NCI-H2029 (cell line): ENCODE measurements at regions not wholly inside any gene's neighbourhood (a gene's known extent, or its start where the extent isn't known, plus 50 kb on each side); places are given as distances from the start of the nearest gene placed in this dataset.

Experiments used
- DNase-seq: peaks from one replicate; lab custom pipeline; 2025; lab: John Stamatoyannopoulos, UW

DNA sequence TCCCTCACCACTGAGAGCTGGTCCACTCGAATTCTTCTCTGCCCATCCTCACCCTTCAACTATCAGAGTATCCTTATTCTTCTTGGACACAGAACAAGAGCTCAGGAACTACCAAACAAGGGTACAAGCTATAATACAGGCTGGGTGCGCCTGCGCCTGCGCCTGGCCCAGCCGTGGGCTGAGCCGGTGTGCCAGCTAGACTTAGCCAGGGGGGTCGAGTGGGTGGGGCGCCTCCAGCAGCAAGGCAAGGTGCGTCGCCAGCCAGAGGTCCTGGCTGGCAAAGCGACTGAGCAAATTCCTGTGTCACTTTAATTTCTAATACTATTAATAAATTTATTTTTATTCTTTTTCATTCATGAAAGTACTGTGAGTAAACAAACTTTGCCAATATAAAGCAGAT lies 1072.6 kb upstream of the PIK3C3 start:
- DNase-seq = no peak

DNA sequence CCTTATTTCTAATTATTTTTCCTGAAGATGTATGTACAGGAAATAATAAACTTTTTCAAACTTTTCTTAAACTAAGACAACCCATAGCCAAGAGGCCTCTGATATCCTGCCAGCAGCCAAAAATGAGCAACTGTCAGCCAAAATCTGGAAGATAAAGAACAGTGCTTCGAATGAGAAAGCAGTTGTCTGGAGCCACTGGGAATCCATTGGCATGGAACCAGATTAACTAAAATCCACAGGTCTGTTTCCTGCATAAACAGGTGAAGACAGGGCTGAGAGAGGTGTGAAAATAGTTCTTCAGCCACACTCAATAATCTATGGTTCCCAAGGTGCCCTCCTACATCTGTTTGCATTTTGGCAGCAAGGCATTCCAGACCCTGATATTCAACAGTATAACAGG lies 1076.7 kb upstream of the PIK3C3 start:
- no peak for DNase-seq

DNA sequence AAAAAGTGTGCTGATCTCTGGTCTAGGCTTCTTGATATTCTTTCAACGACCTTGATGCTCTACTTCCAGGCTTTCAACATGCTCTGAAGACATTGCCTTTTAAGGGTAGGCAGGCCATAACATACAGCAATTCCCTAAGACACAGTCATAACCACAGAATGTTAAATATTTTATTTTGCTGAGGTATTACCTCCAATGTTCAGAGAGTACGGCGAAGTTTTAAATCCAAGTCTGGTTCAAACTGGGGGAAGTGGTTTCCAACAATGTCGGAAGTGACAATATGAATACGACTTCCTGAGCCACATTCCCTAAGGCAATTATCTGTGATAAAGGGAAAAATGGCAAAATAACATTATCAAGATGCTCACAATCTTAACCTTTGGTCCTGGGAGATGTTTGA lies 1077.9 kb upstream of the PIK3C3 start:
- no peak for DNase-seq

DNA sequence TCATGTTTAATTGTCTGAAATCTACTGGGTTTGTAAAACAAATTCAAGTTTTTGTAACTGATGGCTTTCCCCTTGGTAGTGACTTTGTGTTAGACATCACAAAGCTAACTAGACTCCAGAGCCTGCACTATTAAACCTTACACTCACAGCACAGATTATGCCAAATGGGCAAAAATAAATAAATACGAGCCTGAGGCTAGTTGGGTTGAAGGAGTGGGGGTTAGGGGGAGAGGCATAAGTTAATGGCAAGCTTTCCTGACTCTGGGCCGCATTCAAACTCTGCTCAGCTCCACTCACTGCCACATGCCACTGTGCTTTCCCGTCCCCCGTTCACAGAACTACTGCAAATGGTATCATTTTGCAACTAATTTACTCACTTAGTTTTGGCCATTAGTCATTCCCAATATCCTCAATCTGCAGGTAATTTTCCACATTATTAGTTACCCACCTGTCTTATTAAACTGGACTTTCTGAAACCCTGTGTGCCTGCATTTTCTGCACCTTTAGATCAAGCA lies 1079.9 kb upstream of the PIK3C3 start:
- no peak for DNase-seq

DNA sequence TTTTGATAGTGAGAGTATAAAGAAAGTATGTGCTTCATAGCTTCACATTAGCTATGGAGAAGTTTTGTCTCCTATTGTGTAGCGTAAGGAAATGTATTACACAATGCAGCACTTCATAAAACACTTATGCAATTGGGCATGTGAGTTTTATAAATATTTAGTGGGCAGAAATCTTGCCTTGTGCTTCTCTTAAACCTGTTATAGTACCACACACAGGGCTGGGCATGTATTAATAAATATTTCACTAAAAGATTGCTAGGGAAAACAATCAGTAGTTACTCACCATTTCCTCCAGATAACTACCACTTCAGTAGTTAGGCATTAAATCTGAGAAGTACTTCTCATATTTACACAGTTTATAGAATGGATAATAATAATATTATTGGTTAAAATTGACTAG lies 1080.8 kb upstream of the PIK3C3 start:
- DNase-seq = no peak

DNA sequence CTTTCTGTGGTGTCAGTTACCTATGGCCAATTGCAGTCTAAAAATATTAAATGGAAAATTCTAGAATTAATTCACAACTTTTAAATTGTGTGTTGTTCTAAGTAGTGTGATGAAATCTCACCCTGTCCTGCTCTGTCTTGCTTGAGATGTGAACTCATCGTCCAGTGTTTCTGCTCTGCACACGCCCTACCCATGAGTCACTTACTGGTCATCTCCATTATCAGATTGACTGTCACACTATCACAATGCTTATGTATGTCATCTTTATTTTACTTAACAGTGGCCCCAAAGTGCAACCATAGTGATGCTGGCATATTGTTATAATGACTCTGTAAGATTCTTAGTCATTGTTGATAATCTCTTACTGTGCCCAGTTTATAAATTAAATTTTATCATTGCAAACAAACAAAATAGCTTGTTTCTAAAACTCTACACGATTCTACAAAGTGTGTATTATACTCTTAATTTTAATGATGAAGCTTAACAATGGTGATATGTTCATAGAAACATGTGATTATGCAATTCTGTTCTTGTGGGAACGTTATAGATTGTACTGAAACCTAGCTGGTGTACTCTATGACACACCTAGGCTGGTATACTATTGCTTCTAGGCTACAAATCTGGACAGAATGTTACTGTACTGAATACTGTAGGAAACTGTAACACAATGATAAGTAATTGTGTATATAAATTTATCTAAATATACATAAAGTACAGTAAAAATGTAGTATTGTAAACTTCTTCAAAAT lies 1086.8 kb upstream of the PIK3C3 start:
- no peak for DNase-seq

DNA sequence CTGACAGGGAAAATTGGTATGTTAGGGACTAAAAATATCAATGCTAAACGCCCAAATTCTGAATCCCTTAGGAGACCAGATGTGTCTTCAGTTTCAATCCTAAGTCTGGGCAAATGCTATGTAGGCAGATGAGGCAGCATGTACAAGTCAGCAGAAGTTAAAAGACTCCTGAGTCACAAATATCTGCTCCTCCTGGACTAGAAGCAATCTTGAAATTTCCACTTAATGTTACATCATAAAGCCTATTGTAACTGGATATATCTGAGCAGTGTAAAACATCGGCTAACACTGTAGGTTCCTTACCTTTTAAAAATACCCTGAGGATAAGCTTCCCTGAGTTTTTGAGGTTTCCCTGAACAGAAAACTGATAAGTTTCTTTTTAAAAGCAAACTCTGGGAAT lies 1087.6 kb upstream of the PIK3C3 start:
- no peak for DNase-seq

DNA sequence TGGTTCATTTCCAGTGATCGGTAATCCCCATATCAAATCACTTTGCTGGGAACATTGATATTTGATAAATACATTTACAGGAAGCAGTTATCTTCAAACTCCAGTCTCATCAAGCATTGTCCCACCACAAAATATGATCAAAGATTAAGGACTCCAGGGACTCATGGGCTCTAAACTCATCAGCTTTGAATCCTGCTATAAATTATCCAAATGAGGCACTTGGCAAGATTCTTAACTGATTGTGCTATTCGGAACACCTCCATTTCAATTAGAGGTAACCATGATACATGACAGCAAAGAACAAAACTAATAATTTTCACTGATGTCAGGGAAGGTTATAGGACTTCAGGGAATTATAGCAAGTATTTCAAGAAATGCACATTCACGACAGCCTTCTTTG lies 1088.1 kb upstream of the PIK3C3 start:
- no peak for DNase-seq

DNA sequence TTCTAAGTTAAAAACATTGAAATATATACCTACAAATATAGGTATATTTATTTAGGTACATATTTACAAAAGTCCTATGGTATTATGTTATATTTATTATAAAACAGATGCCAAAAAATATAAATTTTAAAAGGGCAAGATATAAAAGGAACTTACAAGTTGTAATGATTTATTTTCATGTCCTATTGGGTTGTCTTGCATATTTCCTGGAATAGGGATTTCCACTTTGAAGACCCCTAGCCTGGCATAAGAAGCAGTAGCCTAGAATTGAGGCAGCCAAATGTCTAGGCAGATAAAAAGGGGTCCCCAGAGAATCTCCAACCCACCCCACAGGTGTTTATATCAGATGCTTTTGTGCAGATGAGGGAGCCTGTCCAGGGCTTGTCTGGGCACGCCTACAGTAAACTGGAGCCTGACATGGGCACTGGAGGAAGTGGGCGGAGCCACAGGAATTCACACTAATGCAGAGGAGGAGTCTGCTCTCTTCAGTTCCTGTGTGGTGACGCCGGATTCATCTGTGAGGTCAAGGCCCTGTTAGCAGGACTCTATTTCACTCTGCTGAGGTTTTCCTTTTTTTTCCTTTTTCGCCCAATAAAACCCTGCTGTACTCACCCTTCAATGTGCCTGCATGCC lies 1088.9 kb upstream of the PIK3C3 start:
- no peak for DNase-seq

DNA sequence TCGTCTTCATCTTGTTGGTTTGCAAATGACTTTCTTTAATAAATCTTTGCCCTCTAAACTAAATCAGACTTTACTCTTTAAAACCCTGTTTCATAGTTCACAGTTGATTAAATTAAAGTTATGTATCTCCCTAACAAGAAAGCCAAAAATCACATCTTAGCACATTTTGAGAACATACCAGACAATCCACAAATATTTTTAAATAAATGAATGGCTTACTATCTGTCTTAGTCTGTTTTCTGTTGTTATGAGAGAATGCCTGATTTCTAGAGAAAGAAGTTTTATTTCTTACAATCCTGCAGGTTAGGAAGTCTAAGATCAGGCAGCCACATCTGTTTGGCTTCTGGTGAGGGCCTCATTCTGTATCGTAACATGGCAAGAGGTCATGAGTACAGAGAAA lies 1090.2 kb upstream of the PIK3C3 start:
- no peak for DNase-seq

DNA sequence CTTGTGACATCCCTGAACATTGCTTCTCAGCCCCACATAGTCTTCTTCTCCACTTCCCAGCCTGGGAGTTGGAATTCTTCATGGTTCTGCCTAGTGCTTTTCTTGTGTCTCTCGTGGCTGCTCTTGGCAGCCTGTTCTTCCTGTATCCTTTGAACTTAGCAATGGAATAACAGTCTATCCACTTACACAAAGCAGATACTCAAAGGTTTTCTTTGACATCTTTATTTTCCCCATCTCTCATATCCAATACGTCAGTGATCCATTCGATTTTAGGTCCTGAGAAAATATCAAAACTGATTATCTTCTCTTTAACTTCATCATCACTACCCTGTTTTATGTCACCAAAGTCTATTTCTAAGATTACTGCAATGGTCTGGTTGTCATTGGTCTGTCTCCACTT lies 1091.2 kb upstream of the PIK3C3 start:
- DNase-seq = no peak

DNA sequence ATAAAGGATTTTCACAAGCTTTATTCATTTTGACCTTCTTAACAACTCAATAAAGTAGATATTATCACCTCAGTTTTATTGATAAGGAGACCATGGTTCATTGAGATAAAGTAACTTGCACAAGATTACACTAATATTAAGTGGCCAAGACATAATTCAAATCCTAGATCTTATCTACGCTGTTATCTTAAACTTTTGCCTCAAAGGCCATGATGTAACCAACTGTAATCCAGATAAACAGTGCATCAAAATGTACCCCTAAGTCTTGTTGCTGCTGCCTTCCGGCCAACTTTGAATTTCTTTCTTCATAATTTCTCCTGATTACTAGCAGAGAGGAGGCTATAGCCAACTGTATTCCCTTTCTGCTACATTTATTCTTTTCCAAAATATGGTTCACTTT lies 1094.8 kb upstream of the PIK3C3 start:
- DNase-seq = no peak

DNA sequence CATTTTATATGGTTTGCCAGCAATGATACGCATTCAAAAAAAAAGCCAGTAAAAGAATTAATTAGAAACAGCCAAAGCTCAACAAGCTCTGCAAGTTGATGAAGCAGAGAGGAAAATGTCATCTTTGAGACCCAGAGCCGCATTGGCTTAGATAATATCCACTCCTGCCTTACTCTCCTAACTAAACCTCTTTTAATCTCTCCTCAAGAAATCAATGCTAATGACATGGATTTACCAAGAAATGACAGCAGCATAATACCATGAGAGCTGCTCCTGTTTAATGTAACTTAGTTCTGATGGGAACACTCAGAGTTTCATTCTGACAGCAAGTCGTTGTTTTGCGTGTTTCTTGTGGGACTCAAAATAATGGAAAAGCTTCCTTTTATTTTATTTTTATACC lies 1099.4 kb upstream of the PIK3C3 start:
- no peak for DNase-seq

DNA sequence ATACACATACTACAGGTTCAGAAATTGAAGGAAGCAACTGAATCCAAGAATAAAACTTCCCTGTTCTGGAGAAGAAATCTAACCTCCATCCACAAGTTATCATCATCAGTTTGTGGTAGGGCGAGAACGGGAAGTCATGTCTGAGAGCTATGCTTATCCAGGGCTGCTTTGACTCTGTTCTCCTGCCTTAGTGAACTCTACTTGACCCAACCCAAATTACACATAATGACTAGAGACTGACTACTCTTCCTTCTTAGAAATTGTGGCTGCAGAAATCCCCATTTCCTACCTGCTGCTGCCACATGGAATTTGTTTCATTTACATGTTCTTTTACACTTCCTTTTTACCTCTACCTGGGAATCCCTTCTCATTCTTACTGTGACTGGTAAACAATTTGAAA lies 1102.6 kb upstream of the PIK3C3 start:
- no peak for DNase-seq

DNA sequence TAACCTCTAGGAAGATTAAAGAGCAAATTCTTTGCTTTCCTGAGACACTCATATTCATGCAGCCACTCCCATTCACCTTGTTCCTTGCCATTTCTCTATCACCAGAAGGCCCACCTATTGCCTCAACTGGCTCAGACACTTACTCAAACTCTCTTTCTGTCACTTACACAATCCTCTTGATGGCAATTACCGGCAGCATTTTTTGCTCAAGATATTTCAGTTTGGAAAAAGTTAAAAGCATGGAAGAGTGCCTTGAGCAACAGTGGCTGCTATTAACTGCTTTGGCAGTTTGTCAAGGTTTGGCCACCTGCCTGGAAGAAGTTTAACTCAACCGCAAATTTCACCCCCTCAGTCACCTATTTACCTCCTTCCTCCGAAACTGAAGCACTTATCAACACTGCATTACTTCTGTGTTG lies 1104.0 kb upstream of the PIK3C3 start:
- no peak for DNase-seq

DNA sequence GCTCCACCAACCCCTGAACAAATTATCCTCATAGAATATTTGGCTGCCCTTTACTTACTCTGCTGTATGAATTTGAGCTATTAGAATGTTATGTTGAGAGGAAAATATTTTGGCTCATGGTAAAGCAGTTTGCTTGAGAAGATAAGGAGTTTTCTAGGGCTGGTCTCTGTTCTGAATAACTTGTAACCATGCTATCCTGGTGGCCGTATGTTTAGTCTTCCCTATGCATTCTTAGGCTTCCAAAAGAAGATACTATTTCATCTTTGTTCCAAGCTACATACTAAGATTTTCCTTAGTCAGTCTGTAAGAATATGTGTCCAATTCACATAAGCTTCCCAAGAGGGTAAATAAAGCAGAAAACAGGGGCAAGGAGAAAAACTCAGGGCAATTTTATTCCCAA lies 1105.1 kb upstream of the PIK3C3 start:
- no peak for DNase-seq

DNA sequence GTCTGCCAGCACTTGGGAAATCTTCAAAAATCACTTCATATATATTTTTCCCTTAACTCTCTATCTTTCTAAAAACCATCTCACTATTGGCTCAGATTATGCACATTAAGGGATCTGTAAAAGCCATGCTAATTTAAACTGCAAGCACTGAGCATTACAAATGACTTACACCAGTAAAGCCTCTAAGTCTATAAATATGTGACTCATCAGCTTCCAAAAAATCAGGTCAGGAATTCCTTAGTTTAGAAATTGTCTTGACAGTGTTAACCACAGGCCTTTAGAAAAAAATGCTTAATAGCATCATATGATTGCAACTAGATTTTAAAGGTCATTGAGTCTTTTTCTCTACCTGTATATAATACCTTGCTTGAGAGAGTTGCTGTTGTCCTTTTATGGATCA lies 1113.6 kb upstream of the PIK3C3 start:
- DNase-seq = no peak

DNA sequence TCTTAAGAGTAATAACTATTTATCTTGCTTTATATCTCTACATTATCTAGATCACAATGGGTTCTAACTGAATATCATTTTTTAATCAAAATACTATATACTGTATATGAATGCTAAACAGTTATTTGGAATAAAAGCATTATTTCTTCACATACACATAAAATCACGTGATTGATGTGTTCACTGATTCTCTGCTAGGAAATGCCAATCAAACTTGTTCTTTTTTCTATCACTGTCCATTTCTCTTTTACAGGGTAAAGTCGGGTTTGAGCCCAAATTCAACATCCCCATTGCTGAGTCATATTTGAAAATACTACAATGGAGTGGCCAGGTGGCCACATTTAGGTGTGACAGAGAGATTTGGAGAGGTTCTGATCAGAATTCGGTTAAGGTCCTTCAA lies 1114.0 kb upstream of the PIK3C3 start:
- no peak for DNase-seq

DNA sequence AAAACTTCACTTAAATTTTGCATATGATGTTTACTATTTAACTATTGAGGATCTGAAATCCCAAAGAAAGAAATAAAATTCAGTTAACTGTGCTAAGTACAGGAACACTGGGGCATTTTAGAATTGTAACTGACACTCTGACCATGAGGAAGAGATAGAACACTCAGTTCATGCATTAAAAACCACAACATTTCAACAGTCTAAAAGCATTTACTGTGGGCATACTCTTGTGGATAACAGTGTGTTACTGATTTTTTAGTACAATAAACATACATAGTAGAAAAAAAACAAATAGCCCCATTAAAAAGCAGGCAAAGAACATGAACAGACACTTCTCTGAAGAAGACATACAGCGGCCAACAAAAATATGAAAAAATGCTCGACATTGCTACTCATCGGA lies 1122.7 kb upstream of the PIK3C3 start:
- DNase-seq = no peak

DNA sequence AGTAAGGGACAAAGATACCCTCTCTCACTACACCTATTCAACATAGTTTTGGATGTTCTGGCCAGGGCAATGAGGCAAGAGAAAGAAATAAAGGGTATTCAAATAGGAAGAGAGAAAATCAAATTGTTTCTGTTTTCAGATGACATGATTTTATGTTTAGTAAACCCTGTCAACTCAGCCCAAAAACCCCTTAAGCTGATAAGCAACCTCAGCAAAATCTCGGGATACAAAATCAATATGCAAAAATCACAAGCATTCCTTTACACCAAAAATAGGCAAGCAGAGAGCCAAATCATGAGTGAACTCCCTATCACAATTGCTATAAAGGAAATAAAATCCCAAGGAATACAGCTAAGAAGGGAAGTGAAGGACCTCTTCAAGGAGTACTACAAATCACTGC lies 1130.7 kb upstream of the PIK3C3 start:
- no peak for DNase-seq

DNA sequence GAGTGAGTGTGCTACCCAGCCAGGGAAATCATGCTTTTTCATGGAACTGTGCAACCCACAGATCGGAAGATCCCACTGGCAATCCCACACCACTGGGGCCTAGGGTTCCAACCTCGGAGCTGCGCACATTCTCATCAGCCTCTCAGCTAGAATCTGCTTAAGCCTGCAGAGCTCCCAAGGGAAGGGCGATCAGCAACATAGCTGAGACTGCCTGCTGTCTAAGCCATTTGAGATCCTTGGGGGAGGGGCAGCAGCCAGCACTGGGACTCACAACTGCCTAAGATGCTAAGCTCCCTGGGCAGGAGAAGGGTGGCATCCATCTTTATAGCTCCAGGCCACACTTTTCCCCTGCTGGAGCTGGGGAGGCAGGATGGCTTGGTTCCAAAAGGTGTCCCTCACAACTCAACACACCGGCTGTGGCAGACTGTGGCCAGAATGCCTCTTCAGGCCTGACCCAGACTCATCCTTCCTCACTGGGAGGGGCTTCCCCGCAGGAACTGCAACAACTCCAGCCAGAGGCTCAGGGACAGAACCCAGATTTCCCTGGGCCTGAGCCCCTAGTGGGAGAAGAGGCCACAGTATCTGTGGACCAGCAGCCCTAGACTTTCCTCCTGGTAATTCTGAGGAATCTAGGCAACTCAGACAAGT lies 1133.3 kb upstream of the PIK3C3 start:
- no peak for DNase-seq

DNA sequence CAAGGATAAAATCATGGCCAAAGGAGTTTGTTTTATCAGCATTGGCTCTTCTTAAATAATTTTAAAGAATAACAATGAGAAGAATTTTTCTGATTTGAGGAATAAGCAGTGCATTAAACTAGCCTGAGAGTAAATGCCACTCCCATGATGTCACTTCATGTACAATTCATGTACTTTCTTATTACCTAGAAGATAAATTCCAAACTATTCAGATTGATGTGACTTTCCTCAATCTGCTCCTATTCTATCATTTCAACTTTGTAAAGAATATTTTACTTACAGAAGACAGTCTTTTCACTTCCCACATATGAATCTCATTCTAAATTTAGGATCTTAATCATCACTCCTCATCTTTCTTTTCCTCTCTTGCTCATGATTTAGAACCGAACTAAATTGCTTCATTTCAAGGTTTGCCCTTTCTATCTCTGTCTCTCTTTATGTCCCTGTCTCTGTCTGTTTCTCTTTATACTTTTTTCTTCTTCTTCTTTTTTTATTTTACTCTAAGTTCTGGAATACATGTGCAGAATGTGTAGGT lies 1142.0 kb upstream of the PIK3C3 start:
- DNase-seq = no peak

DNA sequence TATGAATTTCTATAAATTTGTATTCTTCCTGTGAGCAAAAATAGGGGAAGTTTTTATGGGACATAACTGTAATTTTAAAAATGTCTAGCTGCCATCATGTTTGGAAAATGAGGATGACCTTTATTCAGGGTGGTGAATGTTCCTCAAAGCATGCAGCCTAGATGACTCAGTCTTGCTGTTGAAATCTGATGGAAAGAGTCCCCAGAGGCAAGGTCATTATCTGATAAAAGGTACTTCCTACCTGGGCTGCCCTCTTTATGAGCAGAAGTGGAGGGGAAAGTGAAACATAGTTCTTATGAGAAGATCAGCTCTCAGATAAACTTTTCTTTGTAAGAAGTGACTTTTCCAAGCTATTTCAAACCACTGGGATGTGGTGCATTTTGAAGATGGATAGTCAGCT lies 1144.7 kb upstream of the PIK3C3 start:
- no peak for DNase-seq
